BLaER1 (cell line): ENCODE measurements at regions not wholly inside any gene's neighbourhood (a gene's known extent, or its start where the extent isn't known, plus 50 kb on each side); places are given as distances from the start of the nearest gene placed in this dataset.

Source experiments
- H3K27ac ChIP-seq: shearing (Covaris generic); formaldehyde crosslinking; 2 replicates; pipeline ENCODE4 v1.8.1; 2022
- H3K27me3 ChIP-seq: shearing (Covaris generic); formaldehyde crosslinking; 2 replicates; pipeline ENCODE4 v1.8.1; 2022
- H3K36me3 ChIP-seq: shearing (Covaris generic); formaldehyde crosslinking; 2 replicates; pipeline ENCODE4 v1.8.1; 2022
- H3K4me1 ChIP-seq: shearing (Covaris generic); formaldehyde crosslinking; 2 replicates; pipeline ENCODE4 v1.8.1; 2022
- H3K4me2 ChIP-seq: shearing (Covaris generic); formaldehyde crosslinking; 2 replicates; pipeline ENCODE4 v1.8.1; 2022
- H3K4me3 ChIP-seq: shearing (Covaris generic); formaldehyde crosslinking; 2 replicates; pipeline ENCODE4 v1.8.1; 2022
- H3K9ac ChIP-seq: shearing (Covaris generic); formaldehyde crosslinking; 2 replicates; pipeline ENCODE4 v1.8.1; 2022
- H3K9me3 ChIP-seq: shearing (Covaris generic); formaldehyde crosslinking; 2 replicates; pipeline ENCODE4 v1.8.1; 2022
- H4K20me1 ChIP-seq: shearing (Covaris generic); formaldehyde crosslinking; 2 replicates; pipeline ENCODE4 v1.8.1; 2022
- Cebpa-rat ChIP-seq: shearing (Covaris generic); IDR thresholded peaks from 2 replicates; pipeline ENCODE4 v1.8.1; 2022

DNA sequence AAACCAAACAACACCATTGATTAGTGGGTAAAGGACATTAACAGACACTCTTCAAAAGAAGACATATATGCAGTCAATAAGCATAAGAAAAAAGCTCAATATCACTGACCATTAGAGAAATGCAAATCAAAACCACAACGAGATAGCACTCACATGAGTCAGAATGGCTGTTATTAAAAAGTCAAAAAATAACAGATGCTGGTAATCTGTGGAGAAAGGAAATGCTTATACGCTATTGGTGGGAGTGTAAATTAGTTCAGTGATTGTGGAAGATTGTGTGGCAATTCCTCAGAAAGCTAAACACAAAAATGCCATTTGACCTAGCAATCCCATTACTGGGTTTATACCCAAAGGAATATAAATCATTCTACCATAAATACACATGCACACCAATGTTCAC, 182.6 kb downstream of the TRPC6 start:
- Histone ChIP-seq H4K20me1 (no peaks in the 10 kb centered on the region), H3K9ac (no peak overlapping the region), H3K27me3 (no peaks in the 10 kb centered on the region), H3K36me3 (no peaks in the 10 kb centered on the region), H3K4me1 (no peaks in the 10 kb centered on the region), H3K4me2 (no peak overlapping the region), H3K9me3 (no peaks in the 10 kb centered on the region), H3K4me3 (no peak overlapping the region), H3K27ac (no peak overlapping the region)
- TF ChIP-seq Cebpa-rat: no peak

DNA sequence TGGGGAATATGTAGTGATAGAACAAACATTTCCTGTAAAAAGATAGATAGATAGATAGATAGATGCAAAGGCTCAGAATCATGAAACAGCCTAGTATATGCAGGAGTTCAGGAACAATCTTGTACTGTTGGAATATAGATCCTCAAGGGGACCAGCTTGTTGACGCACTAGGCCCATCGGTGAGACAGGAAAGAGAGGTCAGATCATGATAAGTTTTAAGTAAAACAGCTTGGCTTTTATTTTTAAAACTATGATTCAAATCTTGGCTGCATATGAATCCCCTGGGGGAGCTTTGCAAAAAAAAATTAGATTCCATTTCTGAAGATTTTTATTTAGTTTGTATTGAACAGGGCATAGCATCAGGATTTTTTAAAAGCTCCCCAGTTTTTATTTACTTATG, 185.8 kb downstream of the TRPC6 start:
- H4K20me1 ChIP-seq: no peaks in the 10 kb centered on the region
- H3K4me1 ChIP-seq: no peaks in the 10 kb centered on the region
- H3K4me2 ChIP-seq: no peak overlapping the region
- no peaks in the 10 kb centered on the region for H3K36me3 ChIP-seq
- H3K27me3 ChIP-seq: no peaks in the 10 kb centered on the region
- no peak for TF ChIP-seq Cebpa-rat
- H3K27ac ChIP-seq: no peak overlapping the region
- H3K9me3 ChIP-seq: peaks cover 4% of the 10 kb centered on the region; the same call in 1 of the 2 replicates
- no peak overlapping the region for H3K4me3 ChIP-seq
- no peak overlapping the region for H3K9ac ChIP-seq

DNA sequence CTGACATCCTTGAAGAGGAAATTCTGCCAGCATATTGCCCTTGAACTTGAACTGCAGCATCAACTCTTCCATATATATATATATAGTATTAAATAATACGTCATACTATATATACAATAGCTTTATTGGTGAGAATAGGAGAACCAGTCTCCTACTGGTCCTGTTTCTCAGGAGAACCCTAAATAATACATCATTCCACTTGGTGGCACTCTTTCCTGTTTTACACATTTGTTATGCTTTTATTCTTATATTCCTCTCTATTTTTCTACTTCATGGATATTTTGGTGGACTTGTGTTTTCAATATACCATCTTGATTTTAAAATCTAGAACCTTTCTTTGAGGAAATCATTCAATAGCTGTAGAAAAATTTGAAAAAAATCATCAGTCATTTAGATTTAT, 193.3 kb downstream of the TRPC6 start:
- no peak overlapping the region for H3K4me3 ChIP-seq
- no peaks in the 10 kb centered on the region for H3K4me1 ChIP-seq
- H3K36me3 ChIP-seq: no peaks in the 10 kb centered on the region
- H4K20me1 ChIP-seq: no peaks in the 10 kb centered on the region
- no peak overlapping the region for H3K4me2 ChIP-seq
- no peaks in the 10 kb centered on the region for H3K27me3 ChIP-seq
- TF ChIP-seq Cebpa-rat: no peak
- no peak overlapping the region for H3K27ac ChIP-seq
- no peak overlapping the region for H3K9ac ChIP-seq
- H3K9me3 ChIP-seq: peaks cover 2% of the 10 kb centered on the region; the same call in 1 of the 2 replicates

DNA sequence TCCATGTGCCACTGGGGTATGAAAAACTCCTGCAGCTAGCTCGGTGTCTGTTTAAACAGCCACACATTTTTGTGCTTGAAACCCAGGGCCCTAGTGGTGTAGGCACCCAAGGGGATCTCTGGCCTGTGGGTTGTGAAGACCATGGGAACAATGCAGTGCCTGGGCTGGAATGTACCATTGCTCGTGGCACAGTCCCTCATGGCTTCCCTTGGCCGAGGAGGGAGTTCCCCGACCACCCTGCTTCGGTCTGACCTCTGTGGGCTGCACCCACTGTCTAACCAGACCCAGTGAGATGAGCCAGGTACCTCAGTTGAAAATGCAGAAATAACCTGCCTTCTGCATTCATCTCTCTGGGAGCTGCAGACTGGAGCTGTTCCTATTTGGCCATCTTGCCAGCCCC, 214.0 kb downstream of the TRPC6 start:
- no peak overlapping the region for H3K4me3 ChIP-seq
- H3K36me3 ChIP-seq: no peaks in the 10 kb centered on the region
- H3K9me3 ChIP-seq: no peaks in the 10 kb centered on the region
- H3K9ac ChIP-seq: no peak overlapping the region
- H3K27me3 ChIP-seq: no peaks in the 10 kb centered on the region
- no peaks in the 10 kb centered on the region for H4K20me1 ChIP-seq
- H3K4me1 ChIP-seq: no peaks in the 10 kb centered on the region
- H3K27ac ChIP-seq: no peak overlapping the region
- no peak overlapping the region for H3K4me2 ChIP-seq
- no peak for TF ChIP-seq Cebpa-rat

DNA sequence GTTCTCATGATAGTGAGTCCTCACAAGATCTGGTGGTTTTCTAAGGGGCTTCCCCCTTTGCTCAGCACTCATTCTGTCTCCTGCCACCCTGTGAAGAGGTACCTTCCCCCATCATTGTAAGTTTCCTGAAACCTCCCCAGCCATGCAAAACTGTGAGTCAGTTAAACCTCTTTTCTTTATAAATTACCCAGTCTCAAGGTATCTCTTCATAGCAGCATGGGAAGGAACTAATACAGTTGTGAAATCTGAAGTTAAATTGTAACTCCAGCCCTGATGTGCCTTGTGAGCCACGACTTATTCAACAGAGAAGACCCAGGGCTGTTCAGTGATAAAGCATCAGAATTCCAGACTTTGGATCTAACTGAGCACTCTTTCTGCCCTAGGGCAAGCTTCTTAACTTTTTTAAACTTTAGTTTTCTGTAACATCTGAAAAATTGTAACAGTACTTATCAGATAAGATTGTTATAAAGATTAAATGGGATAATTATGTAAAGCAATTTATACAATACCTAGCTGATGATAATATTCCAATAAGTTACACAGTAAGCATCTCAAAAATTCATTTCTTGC, 220.0 kb downstream of the TRPC6 start:
- no peaks in the 10 kb centered on the region for H3K9me3 ChIP-seq
- H3K4me2 ChIP-seq: no peak overlapping the region
- H3K27ac ChIP-seq: no peak overlapping the region
- H4K20me1 ChIP-seq: no peaks in the 10 kb centered on the region
- no peaks in the 10 kb centered on the region for H3K27me3 ChIP-seq
- H3K4me1 ChIP-seq: no peaks in the 10 kb centered on the region
- TF ChIP-seq Cebpa-rat: no peak
- no peak overlapping the region for H3K9ac ChIP-seq
- no peaks in the 10 kb centered on the region for H3K36me3 ChIP-seq
- H3K4me3 ChIP-seq: no peak overlapping the region

DNA sequence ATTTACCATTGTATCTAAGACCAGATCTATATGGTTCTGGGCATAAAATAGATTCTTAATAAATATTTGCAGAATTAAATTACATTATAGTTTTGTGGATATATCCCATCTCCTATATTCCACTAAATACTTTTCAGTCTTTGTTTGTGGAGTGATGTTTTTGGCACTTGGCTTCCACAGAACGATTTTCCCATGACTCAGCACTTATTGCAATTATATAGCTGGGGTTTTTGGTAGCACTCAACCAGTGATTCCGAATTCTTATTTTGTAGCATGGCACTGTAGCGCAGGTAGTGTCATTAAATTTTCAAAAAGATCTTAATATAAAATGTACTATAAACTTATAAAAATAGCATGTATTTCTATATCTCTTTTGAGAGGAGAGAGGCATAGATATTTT, 221.2 kb downstream of the TRPC6 start:
- Histone ChIP-seq H3K36me3 (no peaks in the 10 kb centered on the region), H3K4me3 (no peak overlapping the region), H3K9ac (no peak overlapping the region), H4K20me1 (no peaks in the 10 kb centered on the region), H3K9me3 (no peaks in the 10 kb centered on the region), H3K4me1 (no peaks in the 10 kb centered on the region), H3K27ac (no peak overlapping the region), H3K4me2 (no peak overlapping the region), H3K27me3 (no peaks in the 10 kb centered on the region)
- TF ChIP-seq Cebpa-rat: no peak

DNA sequence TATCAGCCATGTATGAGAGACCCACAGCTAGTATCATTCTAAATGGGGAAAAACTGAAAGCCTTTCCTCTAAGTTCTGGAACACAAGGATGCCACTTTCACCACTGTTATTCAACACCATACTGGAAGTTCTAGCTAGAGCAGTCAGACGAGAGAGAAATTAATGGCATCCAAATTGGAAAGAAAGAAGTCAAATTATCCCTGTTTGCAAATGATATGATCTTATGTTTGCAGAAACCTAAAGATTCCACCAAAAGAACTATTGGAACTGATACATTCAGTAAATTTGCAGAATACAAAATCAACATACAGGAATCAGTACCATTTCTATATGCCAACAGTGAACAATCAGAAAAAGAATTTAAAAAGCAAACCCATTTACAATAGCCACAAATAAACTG, 226.0 kb downstream of the TRPC6 start:
- Histone ChIP-seq H3K27ac (no peak overlapping the region), H3K9me3 (no peaks in the 10 kb centered on the region)
- no peak for TF ChIP-seq Cebpa-rat

DNA sequence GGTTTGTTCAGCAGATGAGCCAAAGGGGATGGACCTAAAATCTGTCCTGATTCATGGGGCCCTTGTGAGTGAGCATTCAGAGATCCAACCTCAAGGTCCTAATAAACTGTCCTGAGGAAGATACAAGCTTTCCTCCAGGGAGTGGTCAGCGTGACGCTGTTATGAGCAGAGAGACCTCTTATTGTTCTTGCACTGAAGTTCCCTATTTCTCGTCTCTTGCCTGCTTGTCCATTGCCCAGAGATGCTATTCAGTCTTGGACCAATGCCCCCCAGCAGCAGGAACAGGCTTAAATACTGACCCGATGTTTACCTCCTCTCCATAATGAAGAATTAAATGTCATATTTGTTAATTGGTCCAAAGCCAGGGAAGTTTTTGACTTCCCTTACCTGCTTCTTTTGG, 225.2 kb upstream of the PGR start:
- Histone ChIP-seq H3K36me3 (no peaks in the 10 kb centered on the region), H3K27ac (no peak overlapping the region), H4K20me1 (no peaks in the 10 kb centered on the region), H3K4me2 (no peak overlapping the region), H3K4me3 (no peak overlapping the region), H3K4me1 (no peaks in the 10 kb centered on the region), H3K9me3 (no peaks in the 10 kb centered on the region), H3K9ac (no peak overlapping the region), H3K27me3 (no peaks in the 10 kb centered on the region)
- TF ChIP-seq Cebpa-rat: no peak

More for the DNA sequence above, 226.0 kb downstream of the TRPC6 start:
- Histone ChIP-seq H3K4me1 (no peaks in the 10 kb centered on the region), H4K20me1 (no peaks in the 10 kb centered on the region), H3K4me2 (no peak overlapping the region), H3K36me3 (no peaks in the 10 kb centered on the region), H3K27me3 (no peaks in the 10 kb centered on the region), H3K4me3 (no peak overlapping the region), H3K9ac (no peak overlapping the region)

DNA sequence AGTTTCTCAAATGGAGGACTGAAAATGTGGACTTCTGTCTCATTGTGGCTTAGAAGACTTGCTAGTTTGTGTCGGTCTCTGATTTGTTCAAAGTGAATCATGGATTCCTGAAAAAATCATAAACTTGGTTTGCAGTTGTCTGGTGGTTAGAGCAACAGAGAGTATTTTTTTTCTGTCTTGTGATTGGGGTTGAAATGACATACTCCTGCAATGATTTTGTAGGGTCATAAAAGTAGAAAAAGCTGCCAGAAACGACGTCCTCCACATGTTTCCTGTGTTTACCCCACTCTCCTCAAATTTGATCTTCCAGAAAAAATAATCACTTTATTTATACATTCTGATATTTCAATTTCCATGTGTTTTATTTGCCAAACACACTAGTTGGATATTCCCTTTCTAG, 219.2 kb upstream of the PGR start:
- H3K4me1 ChIP-seq: no peaks in the 10 kb centered on the region
- no peaks in the 10 kb centered on the region for H3K27me3 ChIP-seq
- H3K4me2 ChIP-seq: no peak overlapping the region
- H3K4me3 ChIP-seq: no peak overlapping the region
- H3K9ac ChIP-seq: no peak overlapping the region
- no peak for TF ChIP-seq Cebpa-rat
- no peaks in the 10 kb centered on the region for H4K20me1 ChIP-seq
- H3K36me3 ChIP-seq: no peaks in the 10 kb centered on the region
- H3K27ac ChIP-seq: no peak overlapping the region
- no peaks in the 10 kb centered on the region for H3K9me3 ChIP-seq

DNA sequence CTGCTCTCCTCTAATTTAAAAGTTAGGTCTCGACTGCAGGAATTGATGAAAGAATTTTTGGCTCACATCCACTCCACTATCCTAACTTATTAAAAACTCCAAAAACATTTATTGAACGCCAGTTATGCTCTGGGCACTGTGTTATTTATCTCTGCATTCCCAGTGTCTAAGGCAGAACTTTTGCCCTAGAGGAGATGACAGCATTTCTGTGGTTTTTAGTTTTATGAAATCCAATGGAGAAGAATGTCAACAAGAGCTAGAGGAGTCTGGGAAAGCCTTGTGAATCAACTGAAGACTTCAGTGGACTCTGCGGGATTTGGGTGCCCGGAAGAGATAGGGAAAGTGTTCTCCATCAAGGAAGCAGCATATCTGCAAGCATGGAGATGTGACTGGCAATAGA, 217.0 kb upstream of the PGR start:
- no peak overlapping the region for H3K27ac ChIP-seq

DNA sequence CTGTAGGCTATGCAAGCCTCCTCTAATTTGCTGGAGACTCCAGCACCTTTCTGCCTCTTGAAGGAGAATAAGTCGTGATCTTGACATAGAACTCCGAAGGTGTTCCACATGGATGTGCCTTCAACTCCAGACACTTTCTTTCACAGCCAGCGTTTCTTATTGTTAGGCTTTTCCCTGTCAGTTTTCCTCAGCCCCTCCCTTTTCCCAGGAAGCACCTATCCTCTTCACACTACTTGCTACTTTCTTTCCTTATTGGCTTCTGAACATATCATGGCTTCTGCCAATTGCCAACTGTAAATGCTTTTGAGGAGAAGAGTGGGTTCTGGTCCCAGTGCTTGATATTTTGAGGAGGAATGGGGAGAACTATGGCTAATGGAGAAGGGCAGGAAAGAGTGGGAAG, 216.3 kb upstream of the PGR start:
- TF ChIP-seq Cebpa-rat: no peak

More for the DNA sequence above, 217.0 kb upstream of the PGR start:
- H3K4me1 ChIP-seq: no peaks in the 10 kb centered on the region
- no peaks in the 10 kb centered on the region for H4K20me1 ChIP-seq
- TF ChIP-seq Cebpa-rat: no peak
- H3K9me3 ChIP-seq: no peaks in the 10 kb centered on the region
- H3K27me3 ChIP-seq: no peaks in the 10 kb centered on the region
- H3K9ac ChIP-seq: no peak overlapping the region
- H3K4me2 ChIP-seq: no peak overlapping the region
- H3K36me3 ChIP-seq: no peaks in the 10 kb centered on the region
- no peak overlapping the region for H3K4me3 ChIP-seq

More for the DNA sequence above, 216.3 kb upstream of the PGR start:
- no peaks in the 10 kb centered on the region for H3K36me3 ChIP-seq
- no peaks in the 10 kb centered on the region for H4K20me1 ChIP-seq
- no peak overlapping the region for H3K4me2 ChIP-seq
- no peaks in the 10 kb centered on the region for H3K9me3 ChIP-seq
- H3K4me1 ChIP-seq: no peaks in the 10 kb centered on the region
- no peak overlapping the region for H3K4me3 ChIP-seq
- no peak overlapping the region for H3K27ac ChIP-seq
- no peaks in the 10 kb centered on the region for H3K27me3 ChIP-seq
- H3K9ac ChIP-seq: no peak overlapping the region
